Prostate gland (tissue), 2 donors: ENCODE measurements at regions not wholly inside any gene's neighbourhood (a gene's known extent, or its start where the extent isn't known, plus 50 kb on each side); places are given as distances from the start of the nearest gene placed in this dataset.

ENCODE experiments used
- DNase-seq: peaks from one replicate; pipeline ENCODE4 v3.0.0-alpha.2; 2019; ENCODE audit warnings: low spot score
- H3K27ac ChIP-seq, 2 donors: fragments of 200-600 bp; sonication (generic); 2 replicates each; pipeline ENCODE4 v1.5.1; 2017 to 2019
- H3K27me3 ChIP-seq: fragments of 200-600 bp; sonication (generic); replicated peaks from 2 replicates; pipeline ENCODE4 v1.5.1; 2019; ENCODE audit not compliant: insufficient read depth
- H3K36me3 ChIP-seq, 2 donors: fragments of 200-600 bp; sonication (generic); 1 replicate in 1 of 2; 2 replicates in 1 of 2; pipeline versions ENCODE4 v1.5.1 to v1.8.1; 2017 to 2019
- H3K4me1 ChIP-seq: fragments of 200-600 bp; sonication (generic); replicated peaks from 2 replicates; pipeline ENCODE4 v1.5.1; 2019
- H3K4me3 ChIP-seq, 2 donors: fragments of 200-600 bp; sonication (generic); 2 replicates each; pipeline ENCODE4 v1.5.1; 2017 to 2019
- H3K9me3 ChIP-seq: fragments of 200-600 bp; sonication (generic); 2 replicates; pipeline ENCODE4 v1.5.1; 2017
- POLR2A ChIP-seq: fragments of 450-650 bp; IDR thresholded peaks from one replicate; pipeline ENCODE4 v1.6.1; 2016; ENCODE audit warnings: antibody characterized with exemption, mild to moderate bottlenecking
- POLR2AphosphoS5 ChIP-seq: sonication (generic); formaldehyde crosslinking; IDR thresholded peaks from one replicate; pipeline ENCODE4 v1.6.1; 2017; ENCODE audit warnings: antibody characterized with exemption
- WGBS: methylation state at CpG from one replicate; pipeline ENCODE4 v1.1.5; 2018; 5-methylcytosine and 5-hydroxymethylcytosine counted together
- intact Hi-C: fragments of 100-400 bp; cut with DNase I; formaldehyde crosslinking; loops from one replicate; pipeline ENCODE4 v1.14.2; 2022
- TF ChIP-seq, protein P1 (sequence below), 4 experiments: fragments of 200-600 bp in 2 of 4; fragments of 450-650 bp in 2 of 4; sonication (generic) in 2 of 4; IDR thresholded peaks; 1 replicate in 3 of 4; 2 replicates in 1 of 4; pipeline ENCODE4 v1.5.1; 2016 to 2019; ENCODE audit warnings: antibody characterized with exemption in 4 of 4, mild to moderate bottlenecking in 2 of 4, moderate library complexity in 2 of 4

DNA sequence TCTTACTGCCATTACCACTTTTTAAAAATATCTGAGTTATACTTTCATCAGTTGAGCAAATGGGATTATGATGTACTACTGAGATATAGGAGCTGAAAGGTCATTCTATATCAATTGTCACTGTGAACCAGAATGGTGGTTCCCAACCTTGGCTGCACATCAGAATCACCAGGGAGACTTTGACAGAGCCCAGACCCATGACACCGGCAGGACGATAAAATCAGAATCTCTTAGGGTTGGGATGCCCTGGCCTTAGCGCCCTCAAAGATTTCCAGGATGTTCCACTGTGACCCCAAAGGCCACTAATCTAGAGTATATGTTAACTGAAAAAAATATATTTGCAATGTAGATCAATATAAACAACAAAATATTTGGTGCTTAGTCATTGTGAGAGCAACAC, 355.1 kb downstream of the LIG4 start:
- Histone ChIP-seq H3K4me1 (no peaks in the 10 kb centered on the region), H3K27ac (no peak overlapping the region), H3K9me3 (no peaks in the 10 kb centered on the region), H3K4me3 (no peak overlapping the region), H3K27me3 (no peaks in the 10 kb centered on the region), H3K36me3 (no peaks in the 10 kb centered on the region)
- intact Hi-C loops, result no loop called here
- TF ChIP-seq, protein P1, sequence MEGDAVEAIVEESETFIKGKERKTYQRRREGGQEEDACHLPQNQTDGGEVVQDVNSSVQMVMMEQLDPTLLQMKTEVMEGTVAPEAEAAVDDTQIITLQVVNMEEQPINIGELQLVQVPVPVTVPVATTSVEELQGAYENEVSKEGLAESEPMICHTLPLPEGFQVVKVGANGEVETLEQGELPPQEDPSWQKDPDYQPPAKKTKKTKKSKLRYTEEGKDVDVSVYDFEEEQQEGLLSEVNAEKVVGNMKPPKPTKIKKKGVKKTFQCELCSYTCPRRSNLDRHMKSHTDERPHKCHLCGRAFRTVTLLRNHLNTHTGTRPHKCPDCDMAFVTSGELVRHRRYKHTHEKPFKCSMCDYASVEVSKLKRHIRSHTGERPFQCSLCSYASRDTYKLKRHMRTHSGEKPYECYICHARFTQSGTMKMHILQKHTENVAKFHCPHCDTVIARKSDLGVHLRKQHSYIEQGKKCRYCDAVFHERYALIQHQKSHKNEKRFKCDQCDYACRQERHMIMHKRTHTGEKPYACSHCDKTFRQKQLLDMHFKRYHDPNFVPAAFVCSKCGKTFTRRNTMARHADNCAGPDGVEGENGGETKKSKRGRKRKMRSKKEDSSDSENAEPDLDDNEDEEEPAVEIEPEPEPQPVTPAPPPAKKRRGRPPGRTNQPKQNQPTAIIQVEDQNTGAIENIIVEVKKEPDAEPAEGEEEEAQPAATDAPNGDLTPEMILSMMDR (IDR thresholded peaks at IDR 0.05), result no peak
- WGBS, result 94% methylated on average over 3 of the region's 3 CpGs
- DNase-seq, result no peak

DNA sequence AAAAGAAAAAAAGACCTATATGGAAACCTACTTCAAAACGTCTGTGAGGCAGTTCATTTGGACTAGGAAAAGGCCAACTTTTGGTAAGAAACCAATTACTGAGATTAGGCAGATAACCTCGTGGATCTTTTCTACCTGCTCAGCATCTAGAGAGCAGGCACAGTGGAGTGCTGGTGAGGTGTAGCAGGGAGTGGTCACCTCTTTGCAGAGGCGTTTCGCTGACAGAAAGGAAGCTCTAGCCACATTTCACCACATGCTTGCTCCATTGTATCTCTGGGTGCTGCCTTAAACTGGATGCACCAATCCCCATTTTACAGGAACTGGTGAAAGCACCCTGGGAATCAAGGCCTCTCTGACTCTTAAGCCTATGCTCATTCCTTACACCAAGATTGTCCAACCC, 360.5 kb downstream of the LIG4 start:
- H3K27ac ChIP-seq, result no peak overlapping the region
- H3K36me3 ChIP-seq, result no peaks in the 10 kb centered on the region
- no peaks in the 10 kb centered on the region for H3K9me3 ChIP-seq
- 77% methylated on average over 4 of the region's 4 CpGs for WGBS
- H3K27me3 ChIP-seq, result no peaks in the 10 kb centered on the region
- no peak for DNase-seq
- no peaks in the 10 kb centered on the region for H3K4me1 ChIP-seq
- intact Hi-C loops, result no loop called here
- TF ChIP-seq, protein P1 (IDR thresholded peaks at IDR 0.05), result no peak
- no peak for TF ChIP-seq POLR2AphosphoS5
- TF ChIP-seq POLR2A, result no peak
- no peak overlapping the region for H3K4me3 ChIP-seq

DNA sequence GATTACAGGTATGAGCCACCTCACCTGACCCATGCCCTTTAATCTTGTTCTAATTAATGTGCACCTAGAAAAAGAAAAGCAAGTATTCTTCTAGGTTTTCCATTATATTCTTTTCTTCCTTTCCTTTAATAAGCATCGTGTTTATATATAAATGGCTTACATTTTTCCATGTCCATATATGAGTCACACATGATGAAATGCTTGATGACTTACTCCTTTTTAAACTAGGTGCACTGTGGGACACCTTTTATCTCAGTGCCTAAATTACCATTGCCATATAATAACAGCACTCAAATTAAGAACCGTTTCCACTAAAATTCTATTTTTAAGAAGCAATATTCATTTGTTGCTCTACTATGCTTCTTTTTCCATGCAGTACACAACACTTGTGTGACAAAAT, 363.3 kb downstream of the LIG4 start:
- no peak for DNase-seq
- 88% methylated on average over 2 of the region's 2 CpGs for WGBS
- Histone ChIP-seq H3K27me3 (no peaks in the 10 kb centered on the region), H3K4me3 (no peak overlapping the region), H3K9me3 (no peaks in the 10 kb centered on the region), H3K27ac (no peak overlapping the region), H3K36me3 (no peaks in the 10 kb centered on the region), H3K4me1 (no peaks in the 10 kb centered on the region)
- no peak for TF ChIP-seq POLR2A
- TF ChIP-seq, protein P1 (IDR thresholded peaks at IDR 0.05), result no peak
- no peak for TF ChIP-seq POLR2AphosphoS5
- intact Hi-C loops, result no loop called here

DNA sequence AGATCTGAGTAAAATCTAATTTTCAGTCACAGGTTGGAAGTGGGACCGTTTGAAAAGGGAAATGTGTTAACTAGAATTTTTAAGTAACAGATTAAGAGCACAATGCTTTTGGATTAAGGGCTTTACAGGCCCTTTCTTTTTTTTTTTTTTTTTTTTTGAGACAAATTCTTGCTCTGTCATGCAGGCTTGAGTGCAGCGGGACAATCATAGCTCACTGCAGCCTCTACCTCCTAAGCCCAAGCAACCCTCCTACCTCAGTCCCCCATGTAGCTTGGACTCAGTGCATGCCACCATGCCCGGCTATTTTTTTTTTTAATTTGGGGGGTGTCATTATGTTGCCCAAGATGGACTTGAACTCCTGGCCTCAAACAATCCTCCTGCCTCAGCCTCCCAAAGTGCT, 363.7 kb downstream of the LIG4 start:
- H3K4me3 ChIP-seq, result no peak overlapping the region
- DNase-seq, result no peak
- H3K4me1 ChIP-seq, result no peaks in the 10 kb centered on the region
- no peaks in the 10 kb centered on the region for H3K9me3 ChIP-seq
- no peak overlapping the region for H3K27ac ChIP-seq
- no peaks in the 10 kb centered on the region for H3K27me3 ChIP-seq
- H3K36me3 ChIP-seq, result no peaks in the 10 kb centered on the region
- TF ChIP-seq POLR2A (no peak), POLR2AphosphoS5 (no peak)
- TF ChIP-seq, protein P1 (IDR thresholded peaks at IDR 0.05), result no peak
- intact Hi-C loops, result no loop called here
- WGBS, result 69% methylated on average over 3 of the region's 3 CpGs

DNA sequence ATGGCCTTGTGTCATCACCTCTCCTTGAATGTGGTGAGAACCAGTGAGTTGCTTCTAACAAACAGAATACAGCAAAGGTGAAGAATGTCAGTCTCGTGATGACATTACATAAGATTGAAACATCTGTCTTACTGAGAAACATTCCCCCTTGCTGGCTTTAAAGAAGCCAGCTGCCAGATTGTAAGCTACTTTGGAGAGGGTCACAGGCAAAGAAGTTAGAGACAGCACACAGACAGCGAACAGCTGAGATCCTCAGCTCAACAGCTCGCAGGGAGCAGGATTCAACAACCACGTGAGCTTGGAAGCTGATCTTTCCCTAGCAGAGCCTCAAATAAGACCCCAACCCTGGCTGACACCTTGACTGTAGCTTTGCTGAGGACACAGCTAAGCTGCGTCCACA, 367.9 kb downstream of the LIG4 start:
- TF ChIP-seq, protein P1 (IDR thresholded peaks at IDR 0.05), result no peak
- TF ChIP-seq POLR2A (no peak), POLR2AphosphoS5 (no peak)
- no peak for DNase-seq
- 38% methylated on average over 5 of the region's 5 CpGs for WGBS
- Histone ChIP-seq H3K27ac (no peak overlapping the region), H3K9me3 (no peaks in the 10 kb centered on the region), H3K4me3 (no peak overlapping the region), H3K4me1 (no peaks in the 10 kb centered on the region), H3K27me3 (no peaks in the 10 kb centered on the region), H3K36me3 (no peaks in the 10 kb centered on the region)
- intact Hi-C loops, result no loop called here
